Uterus (tissue), 2 donors: ENCODE measurements at regions not wholly inside any gene's neighbourhood (a gene's known extent, or its start where the extent isn't known, plus 50 kb on each side); places are given as distances from the start of the nearest gene placed in this dataset.

Experiments
- CTCF ChIP-seq, 4 experiments: fragments of 200-600 bp in 2 of 4; fragments of 450-650 bp in 2 of 4; sonication (generic) in 2 of 4; IDR thresholded peaks; one replicate each; pipeline ENCODE4 v1.5.1; 2016 to 2019; ENCODE audit warnings: antibody characterized with exemption in 4 of 4, mild to moderate bottlenecking in 2 of 4, moderate library complexity in 1 of 4
- POLR2A ChIP-seq, 2 donors: fragments of 450-650 bp; IDR thresholded peaks; one replicate each; pipeline ENCODE4 v1.6.1; 2016; ENCODE audit warnings: antibody characterized with exemption in 2 of 2, mild to moderate bottlenecking in 1 of 2, moderate library complexity in 1 of 2

DNA sequence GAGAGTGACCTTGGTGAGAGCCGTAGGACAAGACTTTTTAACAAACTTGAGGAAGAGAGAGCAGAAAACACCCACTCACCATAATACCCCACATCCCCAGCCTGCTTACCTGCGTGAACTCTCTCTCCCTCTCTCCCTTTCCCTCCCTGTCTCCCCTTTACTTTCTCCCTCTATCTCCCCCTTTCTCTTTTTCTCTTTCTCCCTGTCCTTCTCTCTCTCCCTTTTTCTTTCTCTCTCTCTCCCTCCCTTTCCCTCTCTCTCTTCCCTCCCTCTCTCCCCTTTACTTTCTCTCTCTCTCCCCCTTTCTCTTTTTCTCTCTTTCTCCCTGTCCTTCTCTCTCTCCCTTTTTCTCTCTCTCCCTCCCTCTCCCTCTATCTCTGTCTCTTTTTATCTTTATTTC lies 464.0 kb upstream of the AUTS2 start:
- TF ChIP-seq CTCF (IDR thresholded peaks at IDR 0.05) (no peak), POLR2A (IDR thresholded peaks at IDR 0.05) (no peak)
